Astrocyte (in vitro differentiated cells and primary cell): ENCODE measurements at regions not wholly inside any gene's neighbourhood (a gene's known extent, or its start where the extent isn't known, plus 50 kb on each side); places are given as distances from the start of the nearest gene placed in this dataset.

Source experiments
- DNase-seq: peaks from one replicate; pipeline ENCODE4 v3.0.0-alpha.2; 2010; ENCODE audit warnings: low read depth
- FAIRE-seq: peaks from 2 replicates; lab custom pipeline; 2011; peaks lifted over from hg19 to GRCh38; lab: Jason Lieb, UNC
- H2AFZ ChIP-seq: 2 replicates; pipeline ENCODE4 v1.6.0; 2012; ENCODE audit warnings: low read depth, low read length, inconsistent platforms
- H3K27ac ChIP-seq: 2 replicates; pipeline ENCODE4 v1.5.1; 2011; ENCODE audit warnings: low read depth, low read length, inconsistent platforms
- H3K27me3 ChIP-seq: 2 replicates; pipeline ENCODE4 v1.6.0; 2011; ENCODE audit warnings: low read length, inconsistent platforms; ENCODE audit not compliant: insufficient read depth
- H3K36me3 ChIP-seq: 2 replicates; pipeline ENCODE4 v1.5.1; 2011; ENCODE audit warnings: low read length, inconsistent platforms; ENCODE audit not compliant: insufficient read depth
- H3K4me1 ChIP-seq: 2 replicates; pipeline ENCODE4 v1.5.1; 2011; ENCODE audit warnings: low read length, inconsistent platforms; ENCODE audit not compliant: insufficient read depth
- H3K4me2 ChIP-seq: 2 replicates; pipeline ENCODE4 v1.6.0; 2012; ENCODE audit warnings: low read length, inconsistent platforms
- H3K4me3 ChIP-seq: 2 replicates; pipeline ENCODE4 v1.5.1; 2011; ENCODE audit warnings: low read depth, mild to moderate bottlenecking, low read length, inconsistent platforms; ENCODE audit not compliant: insufficient read depth
- H3K79me2 ChIP-seq: 2 replicates; pipeline ENCODE4 v1.6.0; 2012; ENCODE audit warnings: mild to moderate bottlenecking, low read length, inconsistent platforms; ENCODE audit not compliant: insufficient read depth
- H3K9ac ChIP-seq: 2 replicates; pipeline ENCODE4 v1.6.0; 2012; ENCODE audit warnings: mild to moderate bottlenecking, low read length, inconsistent platforms
- H3K9me3 ChIP-seq: 2 replicates; pipeline ENCODE4 v1.5.1; 2012; ENCODE audit warnings: low read depth, mild to moderate bottlenecking, low read length, inconsistent platforms; ENCODE audit not compliant: insufficient read depth
- H4K20me1 ChIP-seq: 2 replicates; pipeline ENCODE4 v1.6.0; 2012; ENCODE audit warnings: low read length, inconsistent platforms; ENCODE audit not compliant: insufficient read depth
- H3K27ac Mint-ChIP-seq: one replicate; pipeline ENCODE4 v1.8.0; 2021; ENCODE audit warnings: mild to moderate bottlenecking, mixed read lengths; ENCODE audit not compliant: unreplicated experiment
- H3K27me3 Mint-ChIP-seq: one replicate; pipeline ENCODE4 v1.8.0; 2021; ENCODE audit warnings: low read depth, mixed read lengths; ENCODE audit not compliant: unreplicated experiment
- H3K36me3 Mint-ChIP-seq: one replicate; pipeline ENCODE4 v1.8.0; 2021; ENCODE audit warnings: low read depth, mixed read lengths; ENCODE audit not compliant: unreplicated experiment
- H3K4me1 Mint-ChIP-seq: one replicate; pipeline ENCODE4 v1.8.0; 2021; ENCODE audit warnings: low read depth, mixed read lengths; ENCODE audit not compliant: unreplicated experiment
- H3K4me3 Mint-ChIP-seq: one replicate; pipeline ENCODE4 v1.8.0; 2021; ENCODE audit warnings: mild to moderate bottlenecking, moderate library complexity, mixed read lengths; ENCODE audit not compliant: unreplicated experiment
- H3K9me3 Mint-ChIP-seq: one replicate; pipeline ENCODE4 v1.8.0; 2021; ENCODE audit warnings: mild to moderate bottlenecking, mixed read lengths; ENCODE audit not compliant: unreplicated experiment
- EZH2 ChIP-seq: IDR thresholded peaks from 2 replicates; pipeline ENCODE4 v1.6.1; 2012; ENCODE audit warnings: mild to moderate bottlenecking, low read length, inconsistent platforms; ENCODE audit not compliant: insufficient read depth
- TF ChIP-seq, protein P1 (sequence below): IDR thresholded peaks from 2 replicates; pipeline ENCODE4 v1.5.1; 2011; ENCODE audit warnings: low read depth, mild to moderate bottlenecking, inconsistent platforms, low read length, moderate library complexity; ENCODE audit not compliant: insufficient read depth

DNA sequence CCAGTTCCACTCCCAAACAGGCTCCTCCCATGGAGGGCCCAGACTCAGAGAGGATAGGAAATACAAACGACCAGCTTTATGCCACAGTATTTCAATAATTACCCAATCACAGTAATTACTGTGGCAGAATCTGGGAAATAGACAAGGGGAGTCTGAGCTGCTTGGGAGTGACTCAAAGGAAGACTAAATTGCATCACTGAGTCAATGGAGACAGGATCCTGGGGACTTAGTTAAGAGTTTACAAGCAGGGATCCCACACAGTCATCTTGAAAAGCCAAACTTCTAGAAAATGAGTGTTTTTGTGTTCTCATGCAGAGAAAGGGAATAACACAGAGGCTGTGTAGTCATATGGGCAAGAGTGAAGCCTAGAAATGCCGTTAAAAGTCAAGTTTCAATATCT is 1142.1 kb downstream of the CNTNAP5 start:
- no peaks in the 10 kb centered on the region for H3K4me1 ChIP-seq
- DNase-seq (peak; percentile 2), FAIRE-seq (no peak)
- no peak overlapping the region for H2AFZ ChIP-seq
- H3K4me3 ChIP-seq: no peak overlapping the region
- no peaks in the 10 kb centered on the region for H3K36me3 ChIP-seq
- no peak overlapping the region for H3K4me2 ChIP-seq
- no peaks in the 10 kb centered on the region for H3K36me3 Mint-ChIP-seq
- H3K9me3 ChIP-seq: no peaks in the 10 kb centered on the region
- TF ChIP-seq, protein P1, sequence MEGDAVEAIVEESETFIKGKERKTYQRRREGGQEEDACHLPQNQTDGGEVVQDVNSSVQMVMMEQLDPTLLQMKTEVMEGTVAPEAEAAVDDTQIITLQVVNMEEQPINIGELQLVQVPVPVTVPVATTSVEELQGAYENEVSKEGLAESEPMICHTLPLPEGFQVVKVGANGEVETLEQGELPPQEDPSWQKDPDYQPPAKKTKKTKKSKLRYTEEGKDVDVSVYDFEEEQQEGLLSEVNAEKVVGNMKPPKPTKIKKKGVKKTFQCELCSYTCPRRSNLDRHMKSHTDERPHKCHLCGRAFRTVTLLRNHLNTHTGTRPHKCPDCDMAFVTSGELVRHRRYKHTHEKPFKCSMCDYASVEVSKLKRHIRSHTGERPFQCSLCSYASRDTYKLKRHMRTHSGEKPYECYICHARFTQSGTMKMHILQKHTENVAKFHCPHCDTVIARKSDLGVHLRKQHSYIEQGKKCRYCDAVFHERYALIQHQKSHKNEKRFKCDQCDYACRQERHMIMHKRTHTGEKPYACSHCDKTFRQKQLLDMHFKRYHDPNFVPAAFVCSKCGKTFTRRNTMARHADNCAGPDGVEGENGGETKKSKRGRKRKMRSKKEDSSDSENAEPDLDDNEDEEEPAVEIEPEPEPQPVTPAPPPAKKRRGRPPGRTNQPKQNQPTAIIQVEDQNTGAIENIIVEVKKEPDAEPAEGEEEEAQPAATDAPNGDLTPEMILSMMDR: no peak
- no peak for TF ChIP-seq EZH2
- no peaks in the 10 kb centered on the region for H3K9me3 Mint-ChIP-seq
- no peak overlapping the region for H3K27ac ChIP-seq
- H3K79me2 ChIP-seq: no peaks in the 10 kb centered on the region
- H3K27ac Mint-ChIP-seq: peak overlapping the region; percentile 59
- no peak overlapping the region for H3K9ac ChIP-seq
- H4K20me1 ChIP-seq: no peaks in the 10 kb centered on the region
- H3K27me3 Mint-ChIP-seq: no peaks in the 10 kb centered on the region
- peaks cover 26% of the 10 kb centered on the region for H3K4me1 Mint-ChIP-seq
- H3K4me3 Mint-ChIP-seq: no peak overlapping the region
- no peaks in the 10 kb centered on the region for H3K27me3 ChIP-seq

DNA sequence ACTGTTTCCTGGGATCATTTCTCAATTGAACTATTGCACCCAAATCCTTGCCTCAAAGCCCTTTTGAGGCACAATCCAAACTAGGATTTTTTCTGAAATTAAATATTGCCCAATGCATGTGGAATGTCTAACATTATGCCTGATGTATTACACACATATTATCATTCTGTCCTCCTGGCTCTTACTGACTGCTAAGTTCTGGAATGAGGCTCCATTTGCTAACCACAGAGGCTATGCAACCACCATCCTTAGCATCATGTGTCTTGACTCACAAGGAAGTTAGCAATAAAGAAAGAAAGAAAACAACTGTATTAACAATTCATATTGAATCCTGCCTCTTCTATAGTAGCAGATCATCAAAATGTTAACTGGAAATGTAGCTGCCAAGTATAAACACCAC is 1142.7 kb downstream of the CNTNAP5 start:
- Histone ChIP-seq H3K4me2 (peak overlapping the region; percentile 49), H3K27ac (peak overlapping the region; percentile 63), H3K36me3 (no peaks in the 10 kb centered on the region), H3K9ac (no peak overlapping the region), H3K79me2 (no peaks in the 10 kb centered on the region), H2AFZ (no peak overlapping the region), H4K20me1 (no peaks in the 10 kb centered on the region), H3K9me3 (no peaks in the 10 kb centered on the region), H3K4me3 (no peak overlapping the region), H3K27me3 (no peaks in the 10 kb centered on the region), H3K4me1 (no peaks in the 10 kb centered on the region)
- H3K4me3 Mint-ChIP-seq: no peak overlapping the region
- DNase-seq (peak; percentile 71), FAIRE-seq (no peak)
- no peaks in the 10 kb centered on the region for H3K9me3 Mint-ChIP-seq
- H3K36me3 Mint-ChIP-seq: no peaks in the 10 kb centered on the region
- H3K27me3 Mint-ChIP-seq: no peaks in the 10 kb centered on the region
- TF ChIP-seq, protein P1: no peak
- no peak for TF ChIP-seq EZH2
- peak overlapping the region; percentile 79 for H3K27ac Mint-ChIP-seq
- peaks cover 26% of the 10 kb centered on the region for H3K4me1 Mint-ChIP-seq

- Histone ChIP-seq H3K36me3 (no peaks in the 10 kb centered on the region), H3K4me3 (no peak overlapping the region), H3K4me2 (peak overlapping the region; percentile 49), H3K4me1 (no peaks in the 10 kb centered on the region), H3K79me2 (no peaks in the 10 kb centered on the region), H2AFZ (no peak overlapping the region), H3K27me3 (no peaks in the 10 kb centered on the region), H3K9ac (no peak overlapping the region), H3K27ac (peak overlapping the region; percentile 63), H4K20me1 (no peaks in the 10 kb centered on the region), H3K9me3 (no peaks in the 10 kb centered on the region)
- DNase-seq (peak; percentile 6), FAIRE-seq (no peak)
- H3K36me3 Mint-ChIP-seq: no peaks in the 10 kb centered on the region
- no peaks in the 10 kb centered on the region for H3K9me3 Mint-ChIP-seq
- peaks cover 26% of the 10 kb centered on the region for H3K4me1 Mint-ChIP-seq
- no peak overlapping the region for H3K4me3 Mint-ChIP-seq
- H3K27me3 Mint-ChIP-seq: no peaks in the 10 kb centered on the region
- TF ChIP-seq, protein P1: no peak
- no peak for TF ChIP-seq EZH2
- H3K27ac Mint-ChIP-seq: peak overlapping the region; percentile 79
These were observed 1143.4 kb downstream of the CNTNAP5 start for GRCh38 chr2:125168442-125168841.
